GM12892 (cell line): ENCODE measurements at regions not wholly inside any gene's neighbourhood (a gene's known extent, or its start where the extent isn't known, plus 50 kb on each side); places are given as distances from the start of the nearest gene placed in this dataset.

ENCODE experiments used
- POLR2A ChIP-seq: IDR thresholded peaks from 2 replicates; pipeline ENCODE4 v1.6.1; 2011; ENCODE audit warnings: low read depth, low read length, control low read depth
- POLR2AphosphoS5 ChIP-seq: IDR thresholded peaks from 2 replicates; pipeline ENCODE4 v1.6.1; 2011; ENCODE audit warnings: low read depth, low read length, control low read depth
- TAF1 ChIP-seq: IDR thresholded peaks from 2 replicates; pipeline ENCODE4 v1.6.1; 2011; ENCODE audit warnings: low read depth, mild to moderate bottlenecking, control low read depth, low read length, borderline replicate concordance

DNA sequence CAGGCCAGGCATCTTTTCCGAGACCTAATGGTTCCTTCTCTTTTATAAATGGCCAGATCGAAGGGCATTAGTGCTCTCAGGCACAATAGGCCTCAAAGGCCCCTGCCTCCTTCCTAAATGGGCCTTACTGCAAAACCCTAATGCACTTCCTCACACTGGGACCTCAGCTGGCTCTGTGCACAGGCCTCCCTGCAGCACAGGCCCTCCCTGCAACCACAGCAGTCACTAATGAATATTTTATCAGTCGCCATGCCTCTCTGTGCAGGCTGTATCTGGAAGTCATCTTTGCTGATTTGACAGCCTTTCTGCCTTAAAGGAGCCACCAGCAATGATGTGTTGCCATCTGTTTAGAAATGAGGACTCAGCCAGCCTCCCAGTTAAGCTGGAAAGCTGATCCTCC, 54.9 kb upstream of the SDK1 start:
- TF ChIP-seq POLR2A (no peak), POLR2AphosphoS5 (no peak), TAF1 (no peak)
